NCI-H1417 (cell line): ENCODE measurements at regions not wholly inside any gene's neighbourhood (a gene's known extent, or its start where the extent isn't known, plus 50 kb on each side); places are given as distances from the start of the nearest gene placed in this dataset.

ENCODE experiments used
- DNase-seq, 3 experiments: peaks; one replicate each; lab custom pipeline; 2025; lab: John Stamatoyannopoulos, UW

GRCh38 chr16:80489173-80489572 lies 51.6 kb upstream of the DYNLRB2 start:
- no peak for DNase-seq

- no peak for DNase-seq
These were observed 52.6 kb upstream of the DYNLRB2 start for GRCh38 chr16:80488167-80488566.

GRCh38 chr16:80480664-80481063 lies 60.1 kb upstream of the DYNLRB2 start:
- DNase-seq, result no peak

- no peak for DNase-seq
These were observed 63.0 kb upstream of the DYNLRB2 start for GRCh38 chr16:80477838-80478237.

GRCh38 chr16:80468029-80468428 lies 72.8 kb upstream of the DYNLRB2 start:
- no peak for DNase-seq

GRCh38 chr16:80466024-80466987 lies 74.5 kb upstream of the DYNLRB2 start:
- DNase-seq, result peak; percentile 50 to 76 (median 65)

GRCh38 chr16:80463751-80464495 lies 76.9 kb upstream of the DYNLRB2 start:
- DNase-seq, result peak in 1 of 3 experiments; percentile 4

GRCh38 chr16:80463326-80463725 lies 77.5 kb upstream of the DYNLRB2 start:
- no peak for DNase-seq

- peak in 1 of 3 experiments; percentile 10 for DNase-seq
These were observed 77.9 kb upstream of the DYNLRB2 start for GRCh38 chr16:80462917-80463316.

GRCh38 chr16:80460988-80461387 lies 79.8 kb upstream of the DYNLRB2 start:
- DNase-seq, result no peak

- DNase-seq, result no peak
These were observed 80.8 kb upstream of the DYNLRB2 start for GRCh38 chr16:80459966-80460365.

- DNase-seq, result no peak
These were observed 81.4 kb upstream of the DYNLRB2 start for GRCh38 chr16:80459331-80459777.

- no peak for DNase-seq
These were observed 82.9 kb upstream of the DYNLRB2 start for GRCh38 chr16:80457871-80458270.

- DNase-seq, result no peak
These were observed 86.0 kb upstream of the DYNLRB2 start for GRCh38 chr16:80454802-80455201.

GRCh38 chr16:80449392-80449791 lies 91.4 kb upstream of the DYNLRB2 start:
- DNase-seq, result no peak

GRCh38 chr16:80447241-80447640 lies 93.6 kb upstream of the DYNLRB2 start:
- DNase-seq, result no peak

GRCh38 chr16:80442779-80443178 lies 98.0 kb upstream of the DYNLRB2 start:
- no peak for DNase-seq

GRCh38 chr16:80441935-80442334 lies 98.9 kb upstream of the DYNLRB2 start:
- no peak for DNase-seq

GRCh38 chr16:80440667-80441066 lies 100.1 kb upstream of the DYNLRB2 start:
- DNase-seq, result no peak

- no peak for DNase-seq
These were observed 103.1 kb upstream of the DYNLRB2 start for GRCh38 chr16:80437707-80438106.

- no peak for DNase-seq
These were observed 104.3 kb upstream of the DYNLRB2 start for GRCh38 chr16:80436510-80436909.

GRCh38 chr16:80433623-80434022 lies 107.2 kb upstream of the DYNLRB2 start:
- no peak for DNase-seq

GRCh38 chr16:80427795-80428194 lies 113.0 kb upstream of the DYNLRB2 start:
- no peak for DNase-seq
